HG03575 (cell line): ENCODE measurements at regions not wholly inside any gene's neighbourhood (a gene's known extent, or its start where the extent isn't known, plus 50 kb on each side); places are given as distances from the start of the nearest gene placed in this dataset.

Source experiments
- ATAC-seq: cut with Tn5 transposase; IDR thresholded peaks from one replicate; pipeline ENCODE4 v1.9.1; 2021; ENCODE audit not compliant: unreplicated experiment, insufficient number of reproducible peaks, low FRiP score; ENCODE audit errors: extremely low read depth

DNA sequence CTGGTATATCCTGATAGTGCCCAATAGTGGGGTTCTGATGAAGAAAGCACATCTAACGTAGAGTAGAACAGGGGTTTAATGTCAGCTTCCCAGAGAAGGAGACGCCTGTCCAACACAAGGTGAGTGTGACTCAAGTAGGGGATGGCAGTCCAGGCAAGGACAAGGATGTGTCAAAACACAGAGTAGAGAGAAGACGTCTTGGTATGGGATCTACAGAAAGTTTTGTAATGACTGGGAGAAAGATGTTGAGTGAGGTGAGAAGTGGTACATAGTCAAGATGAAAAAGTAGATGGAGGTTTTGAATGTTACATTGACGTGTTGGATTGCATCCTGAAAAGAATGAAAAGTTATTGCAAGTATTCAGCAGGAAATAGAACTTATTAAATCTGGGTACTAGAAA, 124.4 kb downstream of the TMA16 start:
- ATAC-seq, result no peak

DNA sequence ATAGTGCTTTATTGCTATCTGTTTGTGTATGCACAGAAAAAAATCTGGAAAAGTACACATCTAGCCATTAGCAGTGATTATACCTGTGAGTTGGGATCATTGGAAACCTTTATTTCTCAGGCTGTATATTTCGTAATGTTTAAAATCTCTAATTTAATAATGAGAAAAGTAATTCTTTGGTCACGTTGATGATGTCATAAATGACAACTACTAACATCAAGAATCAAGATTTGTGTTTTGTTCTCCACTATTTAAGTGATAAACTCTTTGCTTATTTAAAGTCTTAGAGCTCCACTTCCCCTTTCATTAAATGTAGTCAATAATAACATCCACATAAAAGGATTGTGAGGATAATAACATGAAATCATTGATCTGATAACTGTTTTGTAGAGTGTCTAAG, 126.2 kb downstream of the TMA16 start:
- ATAC-seq, result no peak

DNA sequence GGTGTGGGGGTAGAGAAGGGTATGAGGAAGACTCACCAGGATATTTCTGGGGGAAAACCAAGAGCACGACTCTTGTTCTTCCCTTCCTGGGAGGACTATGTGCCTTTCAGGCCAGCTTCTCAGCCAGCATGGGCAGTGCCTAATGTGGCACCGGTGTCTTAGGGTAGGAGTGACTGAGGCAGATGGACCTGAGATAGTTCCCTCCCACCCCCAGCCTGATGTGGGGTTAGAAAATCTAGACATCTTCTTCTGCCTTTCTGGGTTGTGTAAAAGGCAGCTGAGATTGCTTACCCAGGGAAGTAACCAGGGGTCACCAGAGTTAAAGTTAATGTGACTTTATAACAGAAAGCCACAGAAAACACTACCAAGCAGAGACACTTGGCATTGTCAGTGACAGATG, 127.3 kb downstream of the TMA16 start:
- no peak for ATAC-seq

DNA sequence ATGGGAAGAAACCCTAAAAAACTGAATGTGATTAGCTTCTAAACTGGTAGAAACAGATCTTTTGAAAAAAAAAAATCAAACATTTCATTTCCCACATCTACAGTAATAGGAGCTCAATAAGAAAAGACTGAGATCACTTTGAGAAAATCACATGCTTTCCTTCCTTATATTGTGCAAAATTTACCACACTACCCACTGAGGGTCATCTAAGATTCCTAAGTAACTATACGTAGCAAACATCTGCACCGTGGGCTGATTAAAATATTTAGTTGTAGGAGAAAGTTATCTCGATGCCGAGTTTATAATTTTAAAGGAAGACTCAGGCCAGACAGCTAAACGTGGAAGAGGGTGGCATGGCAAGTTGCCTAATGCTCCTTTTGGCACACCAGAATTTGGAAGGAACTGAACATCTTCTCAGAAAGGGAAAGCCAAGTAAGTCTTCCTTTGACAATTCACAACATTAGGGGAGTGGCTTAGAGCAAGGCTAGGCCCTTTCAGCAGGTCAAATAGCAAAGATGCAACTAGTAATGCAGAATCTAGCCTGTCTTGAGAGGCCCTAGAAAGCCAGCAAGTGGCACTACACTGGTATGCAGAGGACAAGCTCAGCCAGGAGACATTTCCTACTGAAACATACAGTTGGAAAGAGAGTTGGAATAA, 128.0 kb downstream of the TMA16 start:
- ATAC-seq, result no peak

DNA sequence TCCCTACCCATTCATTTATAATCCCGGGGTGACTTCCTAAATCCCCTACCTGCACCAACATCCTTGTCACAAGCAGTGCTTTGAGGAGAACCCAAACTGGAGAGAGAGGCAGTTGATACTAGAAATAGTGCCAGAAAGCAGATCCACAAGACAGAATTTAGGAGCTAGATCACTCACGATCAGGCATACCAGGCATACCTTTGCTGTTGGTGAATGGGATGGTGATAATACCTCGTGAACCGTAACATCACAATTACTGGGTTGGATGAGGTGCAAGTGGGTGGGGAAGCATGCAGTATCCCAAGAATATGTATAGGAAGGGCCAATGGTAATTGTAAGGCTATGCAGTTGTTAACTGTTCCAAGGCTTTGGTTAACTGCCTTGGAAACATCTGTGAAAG, 129.3 kb downstream of the TMA16 start:
- ATAC-seq, result no peak

DNA sequence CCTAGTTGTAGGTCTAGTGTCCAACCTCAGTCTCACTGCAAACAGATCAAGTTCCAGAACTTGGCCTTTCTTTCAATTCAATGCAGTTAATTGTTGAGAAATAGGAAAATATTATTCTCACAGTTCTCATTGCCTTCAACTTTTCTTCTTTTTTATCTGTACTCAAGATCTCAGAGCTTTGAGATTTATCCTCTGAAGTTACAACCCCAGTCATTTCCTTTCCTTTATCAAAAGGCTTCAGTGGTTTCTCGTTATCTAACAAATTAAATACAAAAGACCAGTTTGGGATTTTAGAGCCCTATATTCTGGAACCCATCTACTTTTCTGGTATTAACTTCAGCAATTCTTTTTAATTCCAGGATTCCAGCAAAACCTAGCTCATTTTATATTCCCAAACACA, 130.2 kb downstream of the TMA16 start:
- no peak for ATAC-seq

DNA sequence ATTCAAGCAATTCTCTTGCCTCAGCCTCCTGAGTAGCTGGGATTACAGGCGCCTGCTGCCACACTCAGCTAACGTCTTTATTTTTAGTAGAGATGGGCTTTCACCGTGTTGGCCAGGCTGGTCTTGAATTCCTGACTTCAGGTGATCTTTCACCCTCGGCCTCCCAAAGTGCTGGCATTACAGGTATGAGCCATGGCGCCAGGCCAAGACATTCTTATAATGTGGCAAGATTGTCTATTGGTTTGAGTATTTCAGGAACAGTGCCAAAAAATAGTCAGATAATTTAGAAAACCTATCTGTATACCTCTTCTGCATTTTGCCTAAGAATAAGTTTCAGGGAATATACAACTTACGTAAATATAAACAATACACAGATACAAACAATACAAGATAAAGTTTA, 136.8 kb downstream of the TMA16 start:
- no peak for ATAC-seq

DNA sequence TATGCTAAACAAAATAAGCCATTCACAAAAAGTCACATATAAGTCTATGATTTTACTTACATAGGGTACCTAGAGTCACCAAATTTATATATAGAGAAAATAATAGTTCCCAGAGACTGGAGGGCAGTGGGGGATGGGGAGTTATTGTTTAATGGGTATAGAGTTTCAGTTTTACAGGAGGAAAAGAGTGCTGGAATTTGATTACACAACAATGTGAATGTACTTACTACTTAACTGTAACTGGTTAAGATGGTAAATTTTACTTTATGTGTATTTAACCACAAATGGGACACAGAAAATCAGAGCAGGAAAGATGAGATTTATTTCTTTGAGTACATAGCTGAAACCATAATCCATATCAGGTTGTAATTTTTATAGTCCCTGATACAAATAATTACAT, 144.4 kb downstream of the TMA16 start:
- ATAC-seq, result no peak

DNA sequence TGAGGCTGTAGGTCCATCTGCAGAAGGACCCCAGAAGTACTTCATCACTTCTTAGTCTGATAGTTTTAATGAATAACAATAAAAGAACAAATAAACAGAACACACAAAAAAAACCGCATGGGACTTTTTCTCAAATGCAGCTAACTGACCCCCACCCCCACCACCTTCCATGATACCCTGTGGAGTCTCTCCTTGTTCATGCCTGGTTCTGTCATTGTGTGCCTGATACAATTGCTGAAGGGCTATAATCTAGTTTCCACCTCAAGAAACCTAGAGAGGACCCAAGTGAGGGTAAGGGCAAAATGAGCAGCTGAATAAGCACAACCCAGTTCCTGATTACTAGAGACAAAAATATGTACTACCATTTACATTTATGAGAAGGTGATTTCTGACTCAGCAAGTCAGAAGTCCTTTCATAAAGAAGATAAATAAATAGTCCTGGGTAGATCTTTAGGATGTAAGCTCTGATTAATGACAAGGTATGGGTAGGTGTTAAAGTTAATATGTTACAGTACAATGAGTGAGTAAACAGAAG, 155.1 kb downstream of the TMA16 start:
- no peak for ATAC-seq

DNA sequence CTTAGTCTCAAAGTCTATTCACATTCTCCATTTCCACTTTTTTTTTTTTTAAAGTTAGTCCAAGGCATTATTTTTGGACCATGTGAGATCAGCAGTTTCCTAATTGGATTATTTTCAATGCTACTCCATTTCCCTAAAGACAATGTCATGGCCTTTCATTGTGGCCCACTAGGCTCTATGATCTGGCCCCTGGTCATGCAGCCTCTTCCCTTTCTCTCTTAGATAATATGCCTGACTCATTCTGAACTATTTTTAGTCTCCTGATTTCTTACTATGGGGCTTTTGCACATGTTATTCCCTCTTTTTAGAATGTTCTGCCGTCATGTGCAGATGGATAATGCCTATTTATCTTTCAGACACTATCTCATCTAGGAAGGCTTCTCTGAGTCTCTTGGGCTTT, 157.3 kb downstream of the TMA16 start:
- ATAC-seq, result no peak

DNA sequence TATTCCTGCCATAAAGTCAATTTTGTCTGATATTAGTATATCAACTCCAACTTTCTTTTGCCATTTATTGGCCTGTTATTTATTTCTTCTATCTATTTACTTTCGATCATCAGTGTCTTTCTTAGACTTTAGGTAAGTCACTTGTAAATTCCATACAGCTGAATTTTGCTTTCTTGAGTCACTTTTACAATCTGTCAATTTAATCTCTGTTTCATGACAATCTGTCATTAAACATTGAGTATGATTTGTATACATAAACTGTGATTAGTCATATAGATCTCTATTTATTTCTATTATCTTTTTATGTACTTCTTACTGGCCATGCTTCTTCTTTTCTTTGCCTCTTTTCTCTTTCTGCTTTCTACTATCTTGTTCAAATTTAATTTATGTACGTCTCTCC, 160.1 kb downstream of the TMA16 start:
- ATAC-seq, result no peak

DNA sequence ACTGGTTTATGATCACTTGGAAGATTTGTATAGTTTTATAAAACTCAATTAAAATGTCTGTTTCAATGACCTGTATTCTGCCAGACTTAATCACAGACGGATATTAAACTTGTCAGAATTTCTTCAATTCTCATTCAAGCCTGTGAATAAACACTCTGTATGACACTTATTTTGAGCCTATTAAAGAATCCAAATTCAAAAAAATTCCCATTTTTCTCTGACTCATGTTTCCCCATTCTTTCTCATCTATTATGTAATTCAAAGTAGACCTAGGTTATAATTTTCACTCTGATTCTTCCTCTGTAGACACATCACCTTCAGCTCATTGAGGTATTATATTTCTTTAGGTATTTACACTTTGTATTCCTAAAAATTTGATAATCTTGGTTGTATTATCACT, 166.1 kb downstream of the TMA16 start:
- ATAC-seq, result no peak

DNA sequence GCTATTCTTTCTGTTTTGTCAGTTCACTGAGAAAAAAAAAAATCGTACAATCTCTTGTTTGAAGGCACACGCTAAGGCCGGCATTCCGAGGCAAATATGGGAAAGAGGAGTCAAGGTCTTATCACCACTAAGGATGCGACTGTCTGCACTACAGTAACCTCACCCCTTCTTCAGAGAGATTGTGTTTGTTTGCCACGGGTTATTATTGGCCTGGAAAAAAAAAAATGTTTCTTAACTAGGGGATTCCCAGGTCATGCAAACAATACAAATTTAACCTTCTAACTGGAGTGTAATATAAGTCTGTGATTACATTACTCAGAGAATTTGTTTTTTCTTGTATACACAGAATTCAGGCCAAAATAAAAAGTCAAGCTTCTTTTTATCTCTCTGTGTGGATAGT, 168.3 kb downstream of the TMA16 start:
- no peak for ATAC-seq

DNA sequence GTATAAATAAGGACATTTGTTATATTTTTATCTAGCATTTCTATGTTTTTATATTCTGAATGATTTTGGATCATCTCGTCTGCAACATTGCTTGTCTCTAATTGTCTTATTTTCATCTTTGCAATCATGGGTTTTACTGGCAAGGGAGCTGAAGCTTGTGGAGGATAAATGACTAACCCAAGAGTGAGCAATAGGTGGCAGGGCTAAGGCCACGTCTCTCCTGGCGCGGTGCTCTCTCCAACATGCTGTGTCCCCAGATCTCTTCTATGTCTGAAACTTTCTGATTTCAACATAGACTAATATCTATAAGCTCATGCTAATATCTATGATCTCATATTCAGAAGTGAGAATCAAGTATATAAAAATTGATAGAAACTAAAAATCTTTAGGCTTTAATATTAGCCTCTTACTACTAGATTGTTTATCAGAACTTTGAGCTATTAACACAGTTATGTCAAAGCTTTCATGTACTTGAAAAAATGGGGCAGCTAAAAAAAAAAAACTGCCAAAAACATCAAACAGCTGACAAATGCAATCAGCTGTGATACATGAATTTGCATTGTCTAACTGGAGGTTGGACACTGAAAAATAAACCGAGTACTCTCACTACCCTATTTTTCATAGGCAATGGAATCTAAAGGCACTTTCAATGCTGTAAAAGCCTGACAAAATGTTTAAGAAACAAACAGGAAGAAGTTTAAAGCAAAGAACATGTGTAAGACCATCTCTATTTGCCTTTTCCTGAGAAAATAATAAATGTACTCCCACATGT, 169.2 kb downstream of the TMA16 start:
- peak; percentile 54 for ATAC-seq

DNA sequence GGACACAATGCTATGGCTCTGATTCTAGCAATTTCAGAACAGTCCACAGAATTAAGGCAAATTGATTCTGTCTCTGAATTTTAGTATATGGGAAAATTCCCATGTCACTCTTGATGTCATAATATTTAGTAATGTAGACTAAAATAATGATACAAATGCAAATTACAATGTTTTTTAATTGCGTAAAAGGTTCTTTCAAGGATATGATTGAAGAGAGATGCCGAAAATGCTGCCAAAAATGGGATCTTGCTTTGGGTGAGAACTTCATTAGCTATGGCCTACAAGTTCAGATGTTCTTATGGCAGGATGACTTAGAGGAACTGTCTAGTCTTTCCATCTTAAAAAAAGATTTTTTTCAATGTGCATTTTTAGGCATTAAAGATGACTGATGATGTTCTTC, 170.6 kb downstream of the TMA16 start:
- no peak for ATAC-seq

DNA sequence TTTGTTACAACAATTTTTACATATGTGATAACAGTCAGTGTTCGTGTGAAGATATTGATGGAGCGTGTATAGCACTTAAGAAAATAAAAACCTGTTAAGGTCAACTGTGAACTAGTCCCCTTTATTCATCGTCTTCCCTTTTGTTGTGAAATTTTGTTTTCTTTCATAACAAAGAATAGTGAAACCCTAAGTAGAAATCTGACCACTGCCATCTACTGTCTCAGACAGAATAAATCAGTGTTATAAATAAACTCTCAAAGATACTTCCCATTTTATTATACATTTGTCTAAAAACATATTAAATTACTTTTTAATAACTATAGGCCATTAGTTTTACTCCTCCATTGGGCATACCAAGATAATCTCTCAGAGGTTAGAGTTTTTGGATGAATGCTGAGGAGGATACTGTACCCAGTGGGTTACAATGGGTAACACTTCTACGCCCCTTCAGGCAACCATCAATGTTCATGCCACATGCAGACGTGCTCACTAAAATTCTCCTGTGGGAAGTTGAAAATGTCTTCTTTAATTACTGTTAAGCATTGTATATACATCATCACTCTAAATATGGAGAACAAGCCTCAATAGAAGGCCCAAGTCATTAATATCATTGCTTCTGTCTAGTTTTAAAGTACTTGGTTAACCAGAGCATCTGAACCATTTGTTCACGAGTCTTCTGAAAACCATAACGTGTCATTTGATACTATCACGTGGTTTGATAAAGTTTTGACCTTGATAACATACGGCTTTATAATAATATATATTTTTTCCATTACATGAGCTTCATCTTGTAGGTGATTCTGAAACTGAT, 171.2 kb downstream of the TMA16 start:
- no peak for ATAC-seq

DNA sequence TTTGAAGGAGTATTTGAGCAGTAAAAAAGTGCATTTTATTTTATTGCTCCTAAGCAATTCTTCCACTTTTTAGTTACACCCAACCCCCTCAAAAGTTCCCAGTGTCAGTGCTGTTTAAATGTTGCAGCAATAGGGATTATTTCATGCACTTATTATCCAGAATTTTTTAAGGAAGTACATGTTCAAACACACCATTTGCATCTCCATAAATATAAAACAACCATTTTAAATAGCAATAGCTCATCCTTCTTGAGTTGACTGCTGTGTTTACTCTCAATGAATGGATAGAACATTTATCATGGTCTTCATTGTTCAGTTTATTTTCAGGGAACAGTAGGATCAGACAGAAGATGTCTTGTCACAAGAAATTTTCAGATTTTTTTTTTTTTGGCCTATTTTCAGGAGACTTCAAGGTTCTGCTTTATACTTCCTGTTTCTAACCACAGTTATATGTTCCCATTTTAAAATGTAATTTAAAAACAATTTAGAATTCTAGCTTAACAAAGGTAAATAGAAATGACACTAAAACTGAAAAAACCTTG, 171.9 kb downstream of the TMA16 start:
- ATAC-seq, result no peak

DNA sequence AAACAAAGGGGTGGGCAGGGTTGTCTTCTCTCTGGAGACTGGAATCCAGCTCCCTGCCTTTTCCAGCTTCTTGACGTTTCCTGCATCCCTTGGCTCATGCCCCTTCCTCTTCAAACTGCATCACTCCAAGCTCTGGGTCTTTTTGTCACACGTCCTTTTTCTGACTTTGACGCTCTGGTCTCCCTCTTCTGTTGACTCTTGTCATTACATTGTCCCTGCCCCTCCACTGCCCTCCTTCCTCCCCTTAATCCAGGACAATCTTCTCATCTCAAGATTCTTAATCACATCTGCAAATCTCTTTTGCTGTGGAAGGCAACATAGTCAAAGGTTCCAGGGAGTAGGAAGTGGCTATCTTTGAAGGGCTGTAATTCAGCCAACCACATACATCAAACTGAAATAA, 178.3 kb downstream of the TMA16 start:
- ATAC-seq, result no peak

DNA sequence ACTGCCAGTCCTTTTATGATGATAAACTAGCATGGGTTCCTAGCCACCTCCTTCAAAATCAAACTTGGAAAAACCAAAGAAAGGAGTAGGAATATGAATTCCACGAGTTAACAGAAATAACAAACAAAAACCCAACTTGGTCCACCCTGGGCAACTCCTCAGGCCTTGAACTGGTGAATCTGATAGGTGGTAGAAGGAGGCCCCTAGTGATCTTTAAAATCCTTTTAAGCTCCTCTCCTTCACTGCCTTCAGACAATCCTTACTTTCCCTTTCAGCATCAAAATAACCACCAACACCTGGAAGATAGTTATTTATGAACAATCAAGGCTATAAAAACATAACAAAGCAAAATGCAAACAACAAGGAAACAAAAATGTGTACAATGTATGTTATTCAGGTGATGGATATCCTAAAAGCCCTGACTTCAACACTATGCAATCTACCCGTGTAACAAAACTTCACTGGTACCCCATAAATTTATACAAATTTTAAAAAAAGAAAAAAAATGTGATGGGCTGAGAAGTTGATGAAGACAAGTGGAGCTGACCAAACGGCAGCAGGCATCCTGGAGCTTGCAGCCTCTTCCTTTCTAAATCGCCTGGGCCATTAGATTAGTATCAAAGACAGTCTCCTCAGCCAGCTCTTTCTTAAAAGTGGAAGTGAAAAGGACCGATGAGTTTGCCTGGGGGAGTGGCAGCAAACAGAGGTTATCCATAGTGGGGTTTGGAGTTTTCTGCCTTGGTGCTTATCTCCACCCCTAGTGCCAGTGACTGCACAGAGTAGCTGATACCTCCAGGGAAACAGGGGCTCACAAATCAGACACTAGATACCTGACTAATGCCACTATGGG, 179.6 kb downstream of the TMA16 start:
- no peak for ATAC-seq
